ENCODE measurements at regions not wholly inside any gene's neighbourhood (a gene's known extent, or its start where the extent isn't known, plus 50 kb on each side); places are given as distances from the start of the nearest gene placed in this dataset.

DNA sequence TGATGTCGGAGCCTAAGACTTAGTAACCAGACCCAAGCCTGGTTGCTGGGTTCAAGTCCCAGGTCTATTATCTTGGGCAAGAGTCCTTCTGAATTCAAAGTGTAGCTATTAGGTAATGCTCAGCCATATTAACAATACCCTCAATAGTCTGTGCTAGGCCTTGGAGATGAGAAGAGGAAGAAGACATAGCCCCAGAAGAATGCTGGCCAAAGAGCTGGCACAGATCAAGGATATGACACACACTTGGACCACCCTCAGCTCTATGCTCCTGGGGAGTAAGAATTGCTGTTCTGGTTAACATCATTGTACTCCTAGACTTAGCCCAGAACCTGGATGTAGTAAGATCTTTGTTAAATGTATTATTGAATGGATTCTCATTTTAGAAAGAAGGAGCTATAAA is 426.7 kb downstream of the CDK5RAP2 start:
- ATAC-seq (ENCODE audit: insufficient read depth, low FRiP score) (no peak), DNase-seq (no peak)
- Histone ChIP-seq H3K9me3 (ENCODE audit: control insufficient read depth in 4 of 4, insufficient read depth in 3 of 4, low read length in 3 of 4) (peaks cover 0 to 10% (median 1%) of the 10 kb centered on the region in 4 donors), H3K9ac (ENCODE audit: insufficient read depth in 1 of 2, low read length in 2 of 2) (no peak overlapping the region), H3K36me3 (ENCODE audit: control insufficient read depth in 4 of 4, insufficient read depth in 4 of 4, low read length in 4 of 4) (no peaks in the 10 kb centered on the region), H3K27ac (ENCODE audit: low read depth in 1 of 2, low read length in 1 of 2) (no peak overlapping the region), H3K4me1 (ENCODE audit: control insufficient read depth in 5 of 5, insufficient read depth in 5 of 5, low read length in 5 of 5) (peaks cover 0 to 8% (median 0%) of the 10 kb centered on the region in 5 donors), H3K27me3 (ENCODE audit: control insufficient read depth in 3 of 3, insufficient read depth in 3 of 3, low read length in 2 of 3) (no peaks in the 10 kb centered on the region), H3K4me3 (no peak overlapping the region)
- TF ChIP-seq, protein P1, sequence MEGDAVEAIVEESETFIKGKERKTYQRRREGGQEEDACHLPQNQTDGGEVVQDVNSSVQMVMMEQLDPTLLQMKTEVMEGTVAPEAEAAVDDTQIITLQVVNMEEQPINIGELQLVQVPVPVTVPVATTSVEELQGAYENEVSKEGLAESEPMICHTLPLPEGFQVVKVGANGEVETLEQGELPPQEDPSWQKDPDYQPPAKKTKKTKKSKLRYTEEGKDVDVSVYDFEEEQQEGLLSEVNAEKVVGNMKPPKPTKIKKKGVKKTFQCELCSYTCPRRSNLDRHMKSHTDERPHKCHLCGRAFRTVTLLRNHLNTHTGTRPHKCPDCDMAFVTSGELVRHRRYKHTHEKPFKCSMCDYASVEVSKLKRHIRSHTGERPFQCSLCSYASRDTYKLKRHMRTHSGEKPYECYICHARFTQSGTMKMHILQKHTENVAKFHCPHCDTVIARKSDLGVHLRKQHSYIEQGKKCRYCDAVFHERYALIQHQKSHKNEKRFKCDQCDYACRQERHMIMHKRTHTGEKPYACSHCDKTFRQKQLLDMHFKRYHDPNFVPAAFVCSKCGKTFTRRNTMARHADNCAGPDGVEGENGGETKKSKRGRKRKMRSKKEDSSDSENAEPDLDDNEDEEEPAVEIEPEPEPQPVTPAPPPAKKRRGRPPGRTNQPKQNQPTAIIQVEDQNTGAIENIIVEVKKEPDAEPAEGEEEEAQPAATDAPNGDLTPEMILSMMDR (IDR thresholded peaks at IDR 0.05; ENCODE audit: control extremely low read depth, extremely low read depth) = no peak
- 88 to 93% methylated on average over 1 of the region's 1 CpG for WGBS, 2 donors

DNA sequence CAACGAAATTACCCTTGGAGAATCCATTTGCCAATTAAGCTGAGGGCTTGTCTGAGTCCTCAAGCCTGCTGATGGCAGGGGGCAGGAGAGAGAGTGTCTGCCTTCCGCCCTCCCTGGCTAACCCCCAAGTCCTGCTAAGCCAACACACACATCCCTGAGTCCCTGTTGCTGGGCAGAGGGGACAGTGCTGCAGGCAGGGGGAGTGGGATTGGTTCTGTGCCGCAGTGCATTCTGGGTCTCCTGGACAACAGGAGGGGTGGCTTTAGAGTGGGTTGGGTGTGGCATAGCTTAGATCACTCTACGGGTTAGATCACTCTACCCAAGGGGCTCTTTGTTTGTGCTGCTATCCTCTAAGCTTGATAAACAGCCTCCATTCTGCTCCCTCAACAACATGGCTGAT is 427.7 kb downstream of the CDK5RAP2 start:
- no peak overlapping the region for H3K9ac ChIP-seq (ENCODE audit: insufficient read depth in 1 of 2, low read length in 2 of 2)
- peak; percentile 42 to 60 (median 54) for DNase-seq
- H3K9me3 ChIP-seq (ENCODE audit: control insufficient read depth in 4 of 4, insufficient read depth in 3 of 4, low read length in 3 of 4) = peaks cover 0 to 10% (median 1%) of the 10 kb centered on the region in 4 donors
- peaks cover 0 to 8% (median 0%) of the 10 kb centered on the region in 5 donors for H3K4me1 ChIP-seq (ENCODE audit: control insufficient read depth in 5 of 5, insufficient read depth in 5 of 5, low read length in 5 of 5)
- H3K27me3 ChIP-seq (ENCODE audit: control insufficient read depth in 3 of 3, insufficient read depth in 3 of 3, low read length in 2 of 3) = no peaks in the 10 kb centered on the region
- no peaks in the 10 kb centered on the region for H3K36me3 ChIP-seq (ENCODE audit: control insufficient read depth in 4 of 4, insufficient read depth in 4 of 4, low read length in 4 of 4)
- H3K27ac ChIP-seq (ENCODE audit: low read depth in 1 of 2, low read length in 1 of 2) = no peak overlapping the region
- ATAC-seq (ENCODE audit: insufficient read depth, low FRiP score) = no peak
- WGBS, 2 donors = 53 to 66% methylated on average over 4 of the region's 4 CpGs
- no peak overlapping the region for H3K4me3 ChIP-seq
- TF ChIP-seq, protein P1 (IDR thresholded peaks at IDR 0.05; ENCODE audit: control extremely low read depth, extremely low read depth) = no peak

DNA sequence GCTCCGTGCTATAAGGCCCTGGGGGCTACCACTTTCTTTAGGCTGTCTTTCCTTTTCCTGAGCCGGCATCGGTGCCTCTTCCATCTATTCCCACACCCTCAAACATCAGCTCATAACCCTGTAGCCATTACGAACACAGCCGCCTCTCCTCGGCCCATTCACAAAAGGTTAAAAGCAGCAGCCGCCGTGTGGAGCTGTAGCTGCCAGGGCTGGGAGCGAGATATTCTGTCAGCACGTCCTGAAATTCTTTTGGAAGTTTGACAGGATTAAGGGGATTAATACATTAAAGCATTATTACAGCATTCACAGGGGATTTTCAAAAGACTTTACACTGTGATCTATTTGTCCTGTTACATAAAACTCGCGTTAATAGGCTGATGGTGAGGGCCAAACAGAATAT is 428.2 kb downstream of the CDK5RAP2 start:
- Histone ChIP-seq H3K27me3 (ENCODE audit: control insufficient read depth in 3 of 3, insufficient read depth in 3 of 3, low read length in 2 of 3) (no peaks in the 10 kb centered on the region), H3K36me3 (ENCODE audit: control insufficient read depth in 4 of 4, insufficient read depth in 4 of 4, low read length in 4 of 4) (no peaks in the 10 kb centered on the region), H3K4me1 (ENCODE audit: control insufficient read depth in 5 of 5, insufficient read depth in 5 of 5, low read length in 5 of 5) (peaks cover 0 to 8% (median 0%) of the 10 kb centered on the region in 5 donors), H3K4me3 (no peak overlapping the region), H3K9ac (ENCODE audit: insufficient read depth in 1 of 2, low read length in 2 of 2) (no peak overlapping the region), H3K9me3 (ENCODE audit: control insufficient read depth in 4 of 4, insufficient read depth in 3 of 4, low read length in 3 of 4) (peaks cover 0 to 10% (median 1%) of the 10 kb centered on the region in 4 donors), H3K27ac (ENCODE audit: low read depth in 1 of 2, low read length in 1 of 2) (no peak overlapping the region)
- DNase-seq = peak in 2 of 3 donors; percentile 8 to 38
- TF ChIP-seq, protein P1 (IDR thresholded peaks at IDR 0.05; ENCODE audit: control extremely low read depth, extremely low read depth) = no peak
- WGBS, 2 donors = 65 to 68% methylated on average over 12 of the region's 12 CpGs
- ATAC-seq (ENCODE audit: insufficient read depth, low FRiP score) = no peak

DNA sequence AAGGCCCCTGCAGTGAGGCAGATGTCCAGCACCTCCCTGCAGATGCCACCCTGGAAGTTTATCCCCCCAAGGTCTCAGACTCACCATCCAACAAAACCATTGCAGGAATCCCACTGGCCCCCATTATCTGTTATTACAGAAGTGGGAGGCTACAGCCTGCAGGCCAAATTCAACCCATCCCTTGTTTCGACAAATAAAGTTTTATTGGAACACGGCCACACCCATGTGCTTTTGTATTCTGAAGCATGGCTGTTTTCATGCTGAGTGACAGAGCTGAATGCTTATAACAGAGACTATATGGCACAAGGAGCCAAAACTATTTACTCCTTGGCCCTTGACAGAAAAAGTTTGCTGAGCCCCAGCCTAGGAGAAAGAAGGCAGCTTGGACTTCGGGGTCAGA is 428.8 kb downstream of the CDK5RAP2 start:
- H3K27me3 ChIP-seq (ENCODE audit: control insufficient read depth in 3 of 3, insufficient read depth in 3 of 3, low read length in 2 of 3) = no peaks in the 10 kb centered on the region
- peaks cover 0 to 8% (median 0%) of the 10 kb centered on the region in 5 donors for H3K4me1 ChIP-seq (ENCODE audit: control insufficient read depth in 5 of 5, insufficient read depth in 5 of 5, low read length in 5 of 5)
- TF ChIP-seq, protein P1 (IDR thresholded peaks at IDR 0.05; ENCODE audit: control extremely low read depth, extremely low read depth) = no peak
- ATAC-seq (ENCODE audit: insufficient read depth, low FRiP score) = no peak
- DNase-seq = no peak
- WGBS, 2 donors = 86 to 89% methylated on average over 3 of the region's 3 CpGs
- no peak overlapping the region for H3K4me3 ChIP-seq
- no peaks in the 10 kb centered on the region for H3K36me3 ChIP-seq (ENCODE audit: control insufficient read depth in 4 of 4, insufficient read depth in 4 of 4, low read length in 4 of 4)
- peaks cover 0 to 7% (median 1%) of the 10 kb centered on the region in 4 donors for H3K9me3 ChIP-seq (ENCODE audit: control insufficient read depth in 4 of 4, insufficient read depth in 3 of 4, low read length in 3 of 4)
- H3K27ac ChIP-seq (ENCODE audit: low read depth in 1 of 2, low read length in 1 of 2) = no peak overlapping the region
- H3K9ac ChIP-seq (ENCODE audit: insufficient read depth in 1 of 2, low read length in 2 of 2) = no peak overlapping the region

Measured in lung (tissue), 11 donors.